ENCODE measurements at regions not wholly inside any gene's neighbourhood (a gene's known extent, or its start where the extent isn't known, plus 50 kb on each side); places are given as distances from the start of the nearest gene placed in this dataset.

DNA sequence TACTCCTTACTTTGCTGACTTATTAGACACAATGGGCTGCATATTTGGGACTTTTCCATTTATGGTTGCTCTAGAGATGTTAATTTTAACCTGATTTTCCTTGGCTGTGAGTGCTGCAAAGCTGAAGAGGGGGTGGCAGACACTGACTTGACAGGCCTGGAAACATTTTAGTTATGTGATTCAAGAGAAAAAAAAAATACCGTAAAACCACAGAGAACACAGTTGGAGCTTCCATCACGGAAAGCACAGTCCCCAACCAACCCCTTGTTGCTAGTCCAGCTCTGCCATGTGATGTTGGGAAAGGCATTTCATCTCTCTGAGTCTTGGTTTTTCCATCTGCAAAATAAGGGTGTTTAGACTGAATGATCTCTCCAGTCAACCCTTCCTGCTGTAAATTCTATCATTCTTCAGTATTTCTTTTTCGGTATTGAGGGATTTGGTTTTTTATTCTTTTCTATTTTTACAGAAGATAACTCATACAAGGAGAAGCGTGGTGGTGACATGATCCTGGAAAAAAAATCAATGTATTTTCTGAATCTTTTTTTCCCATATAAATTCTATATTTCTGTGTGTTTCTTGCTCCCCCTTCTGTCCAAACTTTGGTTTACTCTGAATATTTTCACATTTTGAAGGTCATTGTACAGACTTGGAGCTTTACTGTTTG lies 246.1 kb downstream of the REEP3 start:
- in situ Hi-C loops (cut with HindIII; ENCODE audit: low sequenced_read_pairs) = no loop called here
- no peak for DNase-seq (ENCODE audit: low spot score)

DNA sequence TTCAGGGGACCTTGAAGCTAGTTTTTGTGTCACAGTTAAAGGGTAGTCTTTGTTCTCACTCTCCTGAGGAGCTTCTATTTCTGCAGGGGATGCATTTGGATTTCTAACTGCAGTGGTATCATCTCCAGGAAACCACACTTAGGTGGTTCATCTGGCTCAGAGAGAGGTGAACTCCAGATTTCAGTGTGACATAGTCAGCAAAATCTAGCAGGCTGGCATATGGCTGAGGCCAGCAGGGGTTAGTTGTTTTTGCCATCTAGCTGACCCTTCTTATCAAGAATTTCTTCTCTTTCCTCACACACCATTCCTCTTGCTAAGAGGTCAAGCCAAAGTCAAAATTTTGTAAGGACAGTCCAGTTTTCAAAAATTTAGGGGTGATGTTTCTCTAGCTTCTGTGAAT lies 248.2 kb downstream of the REEP3 start:
- in situ Hi-C loops (cut with HindIII; ENCODE audit: low sequenced_read_pairs) = no loop called here
- peak; percentile 51 for DNase-seq (ENCODE audit: low spot score)

DNA sequence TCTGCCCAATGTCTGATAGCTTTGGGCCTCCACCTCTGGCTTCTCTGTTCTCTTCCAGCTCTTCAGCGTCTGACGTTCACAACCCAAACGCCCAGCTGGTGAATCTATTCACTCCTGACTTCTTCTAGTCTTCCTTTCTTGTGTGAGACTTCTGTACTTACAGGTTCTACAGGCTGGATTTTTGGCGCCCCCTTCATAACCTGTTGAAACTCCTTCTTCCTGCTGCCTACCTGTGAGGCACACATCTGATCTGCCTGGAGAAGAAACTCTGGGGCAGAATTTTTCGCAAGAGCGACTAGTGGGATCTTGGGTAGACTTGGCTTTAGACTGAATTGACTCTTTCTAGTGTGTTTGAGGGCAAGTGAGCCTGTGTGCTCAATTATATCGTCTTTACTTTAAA lies 249.3 kb downstream of the REEP3 start:
- no peak for DNase-seq (ENCODE audit: low spot score)
- in situ Hi-C loops (cut with HindIII; ENCODE audit: low sequenced_read_pairs) = no loop called here

- in situ Hi-C loops (cut with HindIII; ENCODE audit: low sequenced_read_pairs) = no loop called here
- peak; percentile 8 for DNase-seq (ENCODE audit: low spot score)
These were observed 251.3 kb downstream of the REEP3 start for GRCh38 chr10:63772491-63772890.

- no peak for DNase-seq (ENCODE audit: low spot score)
- in situ Hi-C loops (cut with HindIII; ENCODE audit: low sequenced_read_pairs) = no loop called here
These were observed 251.9 kb downstream of the REEP3 start for GRCh38 chr10:63773106-63773505.

DNA sequence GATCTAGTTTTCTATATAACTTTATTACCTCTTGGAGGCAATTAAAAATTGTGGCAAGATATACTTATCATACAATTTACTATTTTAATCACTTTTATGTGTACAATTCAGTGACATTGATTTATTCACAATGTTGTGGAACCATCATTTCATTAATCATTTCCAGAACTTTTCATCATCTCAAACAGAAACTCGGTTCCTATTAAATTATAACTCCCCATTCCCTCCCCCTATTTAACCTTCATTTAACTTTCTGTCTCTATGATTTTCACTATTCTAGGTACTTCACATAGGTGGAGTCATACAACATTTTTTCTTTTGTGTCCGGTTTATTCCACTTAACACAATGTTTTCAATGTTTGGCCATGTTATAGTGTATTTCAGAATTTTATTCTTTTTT lies 252.8 kb downstream of the REEP3 start:
- in situ Hi-C loops (cut with HindIII; ENCODE audit: low sequenced_read_pairs) = no loop called here
- no peak for DNase-seq (ENCODE audit: low spot score)

DNA sequence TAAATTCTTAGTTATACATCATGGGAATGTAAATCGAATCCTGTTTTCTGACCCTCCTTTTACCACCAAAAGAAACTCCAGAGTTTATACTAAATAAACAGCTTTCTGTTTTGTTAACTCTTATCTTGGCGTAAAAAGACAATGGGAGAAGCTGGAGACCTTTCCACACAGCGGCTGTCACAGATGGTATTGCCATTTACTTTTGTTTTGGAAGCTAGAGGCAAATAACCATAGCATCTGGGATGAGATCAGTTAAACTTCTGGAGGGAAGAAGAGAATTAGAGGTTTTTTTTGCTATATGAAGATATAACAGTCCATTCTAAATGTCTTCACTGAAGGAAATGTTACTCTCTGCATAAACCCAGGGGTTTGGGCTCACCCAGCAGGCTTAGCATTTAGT lies 258.9 kb downstream of the REEP3 start:
- in situ Hi-C loops (cut with HindIII; ENCODE audit: low sequenced_read_pairs) = no loop called here
- no peak for DNase-seq (ENCODE audit: low spot score)

- in situ Hi-C loops (cut with HindIII; ENCODE audit: low sequenced_read_pairs) = no loop called here
- DNase-seq (ENCODE audit: low spot score) = no peak
These were observed 260.0 kb downstream of the REEP3 start for GRCh38 chr10:63781226-63781625.

DNA sequence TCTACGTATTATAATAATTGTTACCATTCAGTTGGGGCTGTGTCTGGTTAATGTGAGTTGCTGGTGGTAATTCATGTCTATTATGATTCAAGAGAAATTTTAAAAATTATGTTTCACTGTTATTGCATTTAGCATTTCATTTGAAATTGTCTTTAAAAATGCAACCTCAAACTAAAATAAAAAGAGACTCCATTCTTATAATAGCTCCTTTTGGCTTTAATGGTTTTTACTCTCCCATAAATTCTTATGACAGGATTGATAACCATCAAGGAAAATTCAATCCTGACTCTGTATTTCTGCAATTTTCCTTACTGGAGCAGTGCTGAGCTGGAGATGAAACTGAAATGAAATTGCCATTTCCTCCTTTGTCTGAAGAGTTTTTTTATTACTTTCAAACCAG lies 262.7 kb downstream of the REEP3 start:
- DNase-seq (ENCODE audit: low spot score) = no peak
- in situ Hi-C loops (cut with HindIII; ENCODE audit: low sequenced_read_pairs) = no loop called here

DNA sequence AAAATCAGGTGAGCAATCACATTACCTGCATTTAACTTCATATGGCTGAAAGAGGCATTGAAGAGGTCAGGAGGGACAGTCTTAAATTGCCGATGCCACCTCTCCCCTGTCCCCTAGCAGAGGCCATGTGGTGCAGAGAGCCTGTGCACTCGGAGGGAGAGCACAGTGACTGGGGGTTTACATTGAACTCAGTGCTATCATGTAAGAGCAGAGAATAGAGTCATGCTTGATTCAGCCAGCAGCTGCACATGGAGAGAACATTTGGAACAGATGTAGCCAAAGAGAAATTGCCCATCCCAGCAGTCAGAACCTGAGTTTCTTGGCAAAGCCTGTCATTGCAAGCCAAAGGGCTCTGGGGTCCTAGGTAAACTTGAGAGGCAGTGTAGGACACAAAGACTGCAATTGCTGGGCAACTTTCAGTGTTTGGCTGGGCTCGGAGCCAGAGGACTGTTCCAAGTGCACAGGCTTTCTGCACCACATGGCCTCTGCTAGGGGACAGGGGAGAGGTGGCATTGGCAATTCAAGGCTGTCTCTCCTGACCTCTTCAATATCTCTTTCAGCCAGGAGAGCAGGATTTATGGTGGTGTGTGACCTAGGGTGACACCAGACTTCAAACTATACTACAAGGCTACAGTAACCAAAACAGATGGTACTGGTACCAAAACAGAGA lies 267.1 kb downstream of the REEP3 start:
- in situ Hi-C loops (cut with HindIII; ENCODE audit: low sequenced_read_pairs) = no loop called here
- no peak for DNase-seq (ENCODE audit: low spot score)

GRCh38 chr10:63795094-63795860 lies 274.1 kb downstream of the REEP3 start:
- in situ Hi-C loops (cut with HindIII; ENCODE audit: low sequenced_read_pairs) = no loop called here
- DNase-seq (ENCODE audit: low spot score) = no peak

DNA sequence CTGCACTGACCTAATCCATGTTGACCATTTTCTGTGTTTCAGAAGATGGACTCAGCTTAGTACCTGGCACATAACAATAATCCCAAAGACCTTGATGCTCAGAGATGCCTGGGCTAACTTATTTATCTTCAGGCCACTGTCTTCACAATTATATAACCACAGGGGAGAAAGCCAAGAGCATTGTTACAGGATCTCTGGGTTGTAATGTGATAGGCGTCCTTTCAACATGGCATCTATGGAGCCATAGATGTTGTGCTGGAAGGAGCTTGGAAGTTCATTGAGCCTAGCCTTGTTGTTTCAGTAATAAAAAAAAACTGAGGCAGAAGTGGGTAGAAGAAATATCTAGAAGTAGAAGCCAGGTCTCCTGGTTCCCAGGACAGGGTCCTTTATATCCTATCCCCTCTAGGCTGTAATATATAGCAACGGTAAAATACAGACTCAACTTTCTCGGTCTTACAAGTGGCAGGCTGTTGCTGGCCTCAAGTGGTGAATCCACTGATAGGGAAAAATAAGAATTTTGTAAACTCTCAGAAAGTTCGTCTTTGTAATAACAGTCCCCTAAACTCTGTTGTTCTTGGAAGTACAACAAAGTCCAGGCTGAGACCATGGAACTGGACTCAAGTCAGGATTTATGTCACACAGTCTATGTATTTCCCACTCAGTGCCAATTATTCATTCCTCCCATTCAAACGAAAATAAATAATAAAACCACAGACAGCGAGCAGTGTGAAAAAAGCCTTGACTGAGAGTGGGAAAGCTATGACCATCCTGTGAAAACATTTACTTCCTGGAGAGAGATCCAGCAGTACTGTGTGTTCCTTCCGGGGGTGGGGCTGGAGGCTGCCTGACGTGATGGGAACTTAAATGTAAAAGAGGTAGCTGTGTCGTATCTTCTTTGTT lies 277.6 kb downstream of the REEP3 start:
- DNase-seq (ENCODE audit: low spot score) = no peak
- in situ Hi-C loops (cut with HindIII; ENCODE audit: low sequenced_read_pairs) = no loop called here

- no peak for DNase-seq (ENCODE audit: low spot score)
- in situ Hi-C loops (cut with HindIII; ENCODE audit: low sequenced_read_pairs) = no loop called here
These were observed 278.5 kb downstream of the REEP3 start for GRCh38 chr10:63799521-63800300.

GRCh38 chr10:63801166-63801565 lies 280.0 kb downstream of the REEP3 start:
- in situ Hi-C loops (cut with HindIII; ENCODE audit: low sequenced_read_pairs) = no loop called here
- DNase-seq (ENCODE audit: low spot score) = no peak

DNA sequence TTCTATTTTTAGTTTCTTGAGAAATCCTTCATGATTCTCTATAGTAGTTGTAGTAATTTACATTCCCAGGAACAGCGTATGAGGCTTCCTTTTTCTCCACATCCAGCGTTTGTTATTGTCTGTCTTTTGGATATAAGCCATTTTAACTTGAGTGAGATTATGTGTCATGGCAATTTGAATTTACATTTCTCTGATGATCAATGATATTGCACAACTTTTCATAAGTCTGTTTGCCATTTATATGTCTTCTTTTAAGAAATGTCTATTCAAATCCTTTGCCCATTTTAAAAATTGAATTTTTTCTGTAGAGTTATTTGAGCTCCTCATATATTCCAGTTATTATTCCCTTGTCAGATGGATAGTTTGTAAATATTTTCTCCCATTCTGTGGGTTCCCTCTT lies 285.1 kb downstream of the REEP3 start:
- DNase-seq (ENCODE audit: low spot score) = no peak
- in situ Hi-C loops (cut with HindIII; ENCODE audit: low sequenced_read_pairs) = no loop called here

- in situ Hi-C loops (cut with HindIII; ENCODE audit: low sequenced_read_pairs) = no loop called here
- no peak for DNase-seq (ENCODE audit: low spot score)
These were observed 291.3 kb downstream of the REEP3 start for GRCh38 chr10:63812501-63812900.

DNA sequence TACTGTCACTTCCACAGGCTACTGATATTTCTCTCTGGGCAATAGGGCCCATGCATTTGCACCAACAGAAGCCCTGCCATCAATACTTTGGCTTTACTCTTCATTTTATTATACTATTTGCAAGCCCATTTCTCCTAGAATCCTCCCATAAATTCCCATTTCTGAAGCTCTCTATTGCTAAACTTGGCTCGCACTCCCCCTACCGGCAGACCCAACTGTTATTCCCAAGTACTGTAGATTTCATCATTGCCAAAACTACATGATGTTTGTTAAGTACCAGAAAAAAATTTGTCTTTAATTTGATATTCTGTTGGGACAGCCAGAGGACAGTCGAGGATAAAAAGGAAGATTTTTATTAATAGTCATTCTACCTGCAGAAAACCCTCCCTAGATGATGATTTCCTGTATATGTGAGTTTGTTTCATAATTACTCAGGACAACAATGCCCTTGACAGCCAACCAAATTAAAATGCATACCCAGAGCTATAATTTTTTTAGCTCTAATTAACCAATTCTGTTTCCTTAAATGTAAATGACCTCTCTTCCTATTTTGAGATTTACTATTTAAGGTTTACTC lies 298.6 kb downstream of the REEP3 start:
- peak; percentile 45 for DNase-seq (ENCODE audit: low spot score)
- in situ Hi-C loops (cut with HindIII; ENCODE audit: low sequenced_read_pairs) = no loop called here

GRCh38 chr10:63822496-63822895 lies 301.3 kb downstream of the REEP3 start:
- DNase-seq (ENCODE audit: low spot score) = no peak
- in situ Hi-C loops (cut with HindIII; ENCODE audit: low sequenced_read_pairs) = no loop called here

Measured in G401 (cell line).